Lower leg skin (tissue), 4 donors: ENCODE measurements at regions not wholly inside any gene's neighbourhood (a gene's known extent, or its start where the extent isn't known, plus 50 kb on each side); places are given as distances from the start of the nearest gene placed in this dataset.
A peak's percentile ranks its signal among the peaks of the same experiment; 100 is the strongest.

ENCODE experiments used
- DNase-seq, 2 donors: peaks; one replicate each; pipeline ENCODE4 v3.0.0-alpha.2; 2019; ENCODE audit warnings: low spot score in 2 of 2
- H3K4me3 ChIP-seq: fragments of 200-600 bp; sonication (generic); 2 replicates; pipeline ENCODE4 v1.5.1; 2017; ENCODE audit warnings: mild to moderate bottlenecking, low read depth; ENCODE audit not compliant: poor library complexity, severe bottlenecking
- CTCF ChIP-seq, 3 donors: fragments of 450-650 bp; IDR thresholded peaks; one replicate each; pipeline ENCODE4 v1.5.1; 2016; ENCODE audit warnings: antibody characterized with exemption in 3 of 3, mild to moderate bottlenecking in 3 of 3, moderate library complexity in 2 of 3
- POLR2A ChIP-seq, 2 donors: fragments of 450-650 bp; IDR thresholded peaks; one replicate each; pipeline ENCODE4 v1.6.1; 2016 to 2017; ENCODE audit warnings: antibody characterized with exemption in 2 of 2, mild to moderate bottlenecking in 1 of 2, moderate library complexity in 1 of 2
- WGBS, 2 donors: methylation state at CpG; one replicate each; pipeline ENCODE4 v1.1.5; 2018; 5-methylcytosine and 5-hydroxymethylcytosine counted together
- intact Hi-C: fragments of 100-400 bp; cut with DNase I; formaldehyde crosslinking; loops from one replicate; pipeline ENCODE4 v1.15.0; 2023; ENCODE audit warnings: low total_unique reads

GRCh38 chr10:130570074-130570473, 433.9 kb downstream of the GLRX3 start:
- peak in 1 of 2 donors; percentile 79 for DNase-seq
- no peak for TF ChIP-seq POLR2A (IDR thresholded peaks at IDR 0.05)
- no peak for TF ChIP-seq CTCF (IDR thresholded peaks at IDR 0.05)
- intact Hi-C loops: no loop called here
- 49 to 53% methylated on average over 7 of the region's 7 CpGs for WGBS, 2 donors
- H3K4me3 ChIP-seq: no peak overlapping the region

GRCh38 chr10:130571674-130572073, 435.5 kb downstream of the GLRX3 start:
- no peak overlapping the region for H3K4me3 ChIP-seq
- TF ChIP-seq CTCF (IDR thresholded peaks at IDR 0.05) (no peak), POLR2A (IDR thresholded peaks at IDR 0.05) (no peak)
- 84 to 85% methylated on average over 9 of the region's 9 CpGs for WGBS, 2 donors
- no peak for DNase-seq
- intact Hi-C loops: no loop called here

DNA sequence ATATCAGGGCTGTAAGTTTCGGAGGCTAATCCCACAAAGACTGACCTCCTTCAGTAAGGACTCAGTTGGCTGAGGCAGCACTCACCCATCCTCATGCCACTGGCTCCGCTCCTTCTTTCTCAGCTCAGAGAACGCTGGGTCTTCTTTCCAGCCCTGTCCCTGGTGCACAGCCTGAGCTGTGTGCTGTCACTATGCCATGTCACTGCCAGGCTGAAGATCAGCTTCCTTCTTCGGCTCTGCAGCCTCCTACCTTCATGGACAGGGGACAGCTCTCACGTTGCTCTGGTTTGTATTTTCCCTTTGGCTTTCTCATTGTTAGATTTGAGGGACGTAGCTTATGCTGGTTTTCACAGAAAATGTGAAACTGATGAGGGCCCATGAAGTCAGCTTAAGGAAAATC, 437.3 kb downstream of the GLRX3 start:
- intact Hi-C loops: no loop called here
- 67 to 76% methylated on average over 6 of the region's 6 CpGs for WGBS, 2 donors
- H3K4me3 ChIP-seq: no peak overlapping the region
- TF ChIP-seq CTCF (IDR thresholded peaks at IDR 0.05) (no peak), POLR2A (IDR thresholded peaks at IDR 0.05) (no peak)
- no peak for DNase-seq

DNA sequence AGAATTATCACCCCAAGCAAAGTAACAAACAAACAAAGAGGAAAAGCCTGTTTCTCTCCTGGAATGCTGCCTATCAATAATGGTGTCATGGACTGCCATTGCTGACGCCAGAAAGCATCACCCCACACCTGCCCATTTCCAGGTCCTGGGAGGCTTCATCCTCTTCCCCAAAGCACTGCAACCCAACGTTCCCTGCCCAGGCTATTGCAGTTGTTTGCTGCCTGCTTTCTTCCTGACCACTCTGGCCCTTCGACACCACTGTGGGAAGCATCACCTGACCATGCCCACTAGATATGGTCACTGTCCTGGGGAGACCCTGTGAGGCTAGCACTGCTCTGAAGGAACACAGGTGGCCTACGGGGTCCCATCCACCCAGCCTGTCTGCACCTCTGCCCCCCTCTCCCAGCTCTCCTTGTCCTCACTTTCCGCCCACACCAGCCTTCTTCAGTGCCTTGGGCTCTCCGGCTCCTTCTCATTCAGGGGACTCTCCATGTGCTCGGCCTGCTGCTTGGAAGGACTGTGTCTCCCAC, 439.6 kb downstream of the GLRX3 start:
- TF ChIP-seq POLR2A (IDR thresholded peaks at IDR 0.05) (no peak), CTCF (IDR thresholded peaks at IDR 0.05) (no peak)
- DNase-seq: peak in 1 of 2 donors; percentile 70
- WGBS, 2 donors: 86 to 88% methylated on average over 7 of the region's 7 CpGs
- intact Hi-C loops: no loop called here
- no peak overlapping the region for H3K4me3 ChIP-seq

DNA sequence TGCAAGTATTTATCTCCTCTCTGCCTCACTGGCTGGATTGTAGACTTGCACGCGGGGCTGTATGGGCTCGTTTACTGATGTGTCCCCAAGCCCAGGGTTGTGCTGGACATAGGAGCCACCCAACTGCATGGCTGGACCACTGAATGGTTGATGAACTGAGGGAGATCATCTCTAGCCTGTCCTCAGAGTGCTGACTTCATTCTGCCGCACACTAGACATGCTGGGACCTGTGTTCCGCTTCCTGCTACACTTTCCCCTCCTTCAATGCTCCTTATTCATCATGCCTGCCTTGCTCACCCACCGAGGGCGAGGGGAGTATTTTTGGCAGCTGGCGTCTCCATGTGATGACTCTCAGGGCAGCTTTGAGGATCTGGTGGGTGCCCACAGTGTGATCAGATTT, 440.2 kb downstream of the GLRX3 start:
- no peak for DNase-seq
- no peak overlapping the region for H3K4me3 ChIP-seq
- TF ChIP-seq POLR2A (IDR thresholded peaks at IDR 0.05): no peak
- no peak for TF ChIP-seq CTCF (IDR thresholded peaks at IDR 0.05)
- WGBS, 2 donors: 65 to 73% methylated on average over 8 of the region's 8 CpGs
- intact Hi-C loops: no loop called here

- 87 to 93% methylated on average over 8 of the region's 8 CpGs for WGBS, 2 donors
- no peak overlapping the region for H3K4me3 ChIP-seq
- intact Hi-C loops: no loop called here
- DNase-seq: peak in 1 of 2 donors; percentile 60
- TF ChIP-seq POLR2A (IDR thresholded peaks at IDR 0.05) (no peak), CTCF (IDR thresholded peaks at IDR 0.05) (no peak)
These were observed 440.8 kb downstream of the GLRX3 start for GRCh38 chr10:130577039-130577438.
